Omental fat pad (tissue), 3 donors: ENCODE measurements at regions not wholly inside any gene's neighbourhood (a gene's known extent, or its start where the extent isn't known, plus 50 kb on each side); places are given as distances from the start of the nearest gene placed in this dataset.

ENCODE experiments used
- ATAC-seq: fragments of 150-250 bp; one replicate; pipeline ENCODE4 v1.9.1; 2016; ENCODE audit warnings: mild to moderate bottlenecking, moderate library complexity; ENCODE audit not compliant: low FRiP score
- DNase-seq: peaks from one replicate; pipeline ENCODE4 v3.0.0-alpha.2; 2019; ENCODE audit warnings: low spot score
- CTCF ChIP-seq, 3 donors: fragments of 450-650 bp; IDR thresholded peaks; one replicate each; pipeline ENCODE4 v1.5.1; 2016 to 2017; ENCODE audit warnings: antibody characterized with exemption in 3 of 3, mild to moderate bottlenecking in 3 of 3, moderate library complexity in 2 of 3

DNA sequence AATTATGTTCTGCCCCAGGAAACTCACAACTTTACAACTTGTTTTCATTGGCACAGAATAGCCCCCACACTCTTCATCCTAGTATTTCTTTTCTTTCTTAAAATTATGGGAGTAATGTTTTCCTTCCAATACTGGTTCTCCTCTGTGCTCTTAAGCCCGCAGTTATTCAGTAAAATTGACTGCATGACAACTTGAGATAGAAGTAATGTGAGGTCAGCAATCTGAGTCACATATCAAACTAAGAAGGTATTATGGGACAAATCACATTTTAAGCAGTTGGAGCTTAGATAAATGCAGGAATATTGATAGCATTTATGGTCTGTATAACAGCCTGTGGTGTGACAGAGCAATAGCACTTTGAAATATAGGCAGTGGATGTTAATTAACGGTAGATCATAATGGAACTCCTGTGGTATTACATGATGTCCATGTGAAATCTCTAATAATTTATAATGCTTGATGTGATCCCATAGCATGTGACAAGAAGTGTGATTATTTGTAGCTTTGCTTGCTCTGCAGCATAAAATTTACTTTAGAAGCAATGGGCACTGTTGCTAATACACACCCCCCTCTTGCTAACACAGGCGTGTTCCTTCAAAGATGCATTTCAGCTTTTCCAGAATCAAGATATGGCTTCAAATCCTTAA is 351.4 kb upstream of the CDH20 start:
- TF ChIP-seq CTCF (IDR thresholded peaks at IDR 0.05) = no peak

GRCh38 chr18:60982329-60982695 is 350.9 kb upstream of the CDH20 start:
- DNase-seq (no peak), ATAC-seq (no peak)
- no peak for TF ChIP-seq CTCF (IDR thresholded peaks at IDR 0.05)

More for the DNA sequence above, 351.4 kb upstream of the CDH20 start:
- no peak for DNase-seq
- ATAC-seq = no peak

- ATAC-seq (no peak), DNase-seq (no peak)
- TF ChIP-seq CTCF (IDR thresholded peaks at IDR 0.05) = no peak
These were observed 350.3 kb upstream of the CDH20 start for GRCh38 chr18:60982928-60983327.

DNA sequence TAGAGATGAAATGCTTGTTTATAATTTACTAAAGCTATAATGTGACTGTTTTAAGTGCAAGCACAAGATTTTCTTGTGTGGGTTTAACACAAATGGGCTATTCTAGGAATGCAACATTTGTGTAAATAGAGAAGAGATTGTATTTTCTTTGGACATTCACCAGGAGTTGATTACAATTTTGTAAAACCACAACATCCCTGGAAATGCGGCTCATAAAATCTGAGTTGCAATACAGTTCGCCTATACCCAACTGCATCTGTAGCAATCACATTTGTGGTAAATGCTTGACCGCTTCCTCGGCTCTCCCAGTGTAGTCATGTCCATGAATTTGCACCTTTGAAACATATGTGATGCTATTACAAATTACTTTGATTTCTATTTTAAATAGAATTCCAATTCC is 348.7 kb upstream of the CDH20 start:
- no peak for TF ChIP-seq CTCF (IDR thresholded peaks at IDR 0.05)
- ATAC-seq (no peak), DNase-seq (no peak)

GRCh38 chr18:60987963-60988362 is 345.3 kb upstream of the CDH20 start:
- ATAC-seq = no peak
- no peak for TF ChIP-seq CTCF (IDR thresholded peaks at IDR 0.05)
- no peak for DNase-seq

- no peak for TF ChIP-seq CTCF (IDR thresholded peaks at IDR 0.05)
- ATAC-seq (no peak), DNase-seq (no peak)
These were observed 336.9 kb upstream of the CDH20 start for GRCh38 chr18:60996326-60996725.

DNA sequence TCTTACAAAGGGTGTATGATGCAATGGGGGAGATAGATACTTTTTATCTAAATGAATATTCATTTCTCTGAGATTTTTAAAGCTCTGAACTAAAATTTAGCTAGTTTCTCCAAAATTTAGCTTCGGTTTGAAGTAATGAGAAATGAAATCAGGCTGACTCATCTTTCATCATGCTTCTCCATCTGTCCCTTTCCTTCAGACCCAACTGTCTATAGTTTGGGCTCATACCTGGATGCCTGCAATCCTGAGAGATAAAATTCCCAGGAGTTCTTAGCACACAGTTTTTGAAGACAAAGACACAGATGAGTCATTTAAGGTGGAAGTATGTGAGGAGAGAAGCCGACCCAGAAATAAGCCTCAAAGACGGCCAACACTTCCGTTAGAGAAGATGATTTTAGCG is 336.4 kb upstream of the CDH20 start:
- no peak for DNase-seq
- ATAC-seq = no peak
- no peak for TF ChIP-seq CTCF (IDR thresholded peaks at IDR 0.05)
